ENCODE measurements at regions not wholly inside any gene's neighbourhood (a gene's known extent, or its start where the extent isn't known, plus 50 kb on each side); places are given as distances from the start of the nearest gene placed in this dataset.

GRCh38 chr11:101362643-101363042 lies 221.2 kb downstream of the TRPC6 start:
- no peak for DNase-seq (ENCODE audit: low spot score)
- intact Hi-C loops (cut with DNase I): no loop called here
- no peaks in the 10 kb centered on the region for H3K27me3 ChIP-seq (replicated peaks; ENCODE audit: insufficient read depth)
- WGBS: 67% methylated on average over 3 of the region's 3 CpGs
- H3K36me3 ChIP-seq: no peaks in the 10 kb centered on the region
- no peaks in the 10 kb centered on the region for H3K4me1 ChIP-seq (replicated peaks)
- TF ChIP-seq POLR2AphosphoS5 (IDR thresholded peaks at IDR 0.05) (no peak), CTCF (IDR thresholded peaks at IDR 0.05) (no peak), POLR2A (IDR thresholded peaks at IDR 0.05) (no peak)
- H3K27ac ChIP-seq: no peak overlapping the region
- no peaks in the 10 kb centered on the region for H3K9me3 ChIP-seq
- H3K4me3 ChIP-seq: no peak overlapping the region

GRCh38 chr11:101357771-101358170 lies 226.0 kb downstream of the TRPC6 start:
- H3K27me3 ChIP-seq (replicated peaks; ENCODE audit: insufficient read depth): no peaks in the 10 kb centered on the region
- 38% methylated on average over 1 of the region's 1 CpG for WGBS
- H3K9me3 ChIP-seq: no peaks in the 10 kb centered on the region
- no peak overlapping the region for H3K4me3 ChIP-seq
- H3K36me3 ChIP-seq: no peaks in the 10 kb centered on the region
- intact Hi-C loops (cut with DNase I): no loop called here
- no peak overlapping the region for H3K27ac ChIP-seq
- TF ChIP-seq CTCF (IDR thresholded peaks at IDR 0.05): no peak
- TF ChIP-seq POLR2A (IDR thresholded peaks at IDR 0.05): no peak
- TF ChIP-seq POLR2AphosphoS5 (IDR thresholded peaks at IDR 0.05): no peak
- DNase-seq (ENCODE audit: low spot score): no peak
- no peaks in the 10 kb centered on the region for H3K4me1 ChIP-seq (replicated peaks)

GRCh38 chr11:101354801-101355200 lies 225.2 kb upstream of the PGR start:
- TF ChIP-seq POLR2A (IDR thresholded peaks at IDR 0.05) (no peak), POLR2AphosphoS5 (IDR thresholded peaks at IDR 0.05) (no peak), CTCF (IDR thresholded peaks at IDR 0.05) (no peak)
- intact Hi-C loops (cut with DNase I): no loop called here
- H3K27me3 ChIP-seq (replicated peaks; ENCODE audit: insufficient read depth): no peaks in the 10 kb centered on the region
- no peak overlapping the region for H3K4me3 ChIP-seq
- WGBS: 48% methylated on average over 4 of the region's 4 CpGs
- H3K9me3 ChIP-seq: no peaks in the 10 kb centered on the region
- H3K4me1 ChIP-seq (replicated peaks): no peaks in the 10 kb centered on the region
- H3K27ac ChIP-seq: no peak overlapping the region
- H3K36me3 ChIP-seq: no peaks in the 10 kb centered on the region
- DNase-seq (ENCODE audit: low spot score): no peak

- Histone ChIP-seq H3K36me3 (no peaks in the 10 kb centered on the region), H3K4me1 (replicated peaks) (no peaks in the 10 kb centered on the region), H3K27me3 (replicated peaks; ENCODE audit: insufficient read depth) (no peaks in the 10 kb centered on the region), H3K9me3 (no peaks in the 10 kb centered on the region), H3K27ac (no peak overlapping the region), H3K4me3 (no peak overlapping the region)
- TF ChIP-seq CTCF (IDR thresholded peaks at IDR 0.05) (no peak), POLR2AphosphoS5 (IDR thresholded peaks at IDR 0.05) (no peak), POLR2A (IDR thresholded peaks at IDR 0.05) (no peak)
- WGBS: 18% methylated on average over 3 of the region's 3 CpGs
- intact Hi-C loops (cut with DNase I): no loop called here
- no peak for DNase-seq (ENCODE audit: low spot score)
These were observed 219.2 kb upstream of the PGR start for GRCh38 chr11:101348786-101349185.

DNA sequence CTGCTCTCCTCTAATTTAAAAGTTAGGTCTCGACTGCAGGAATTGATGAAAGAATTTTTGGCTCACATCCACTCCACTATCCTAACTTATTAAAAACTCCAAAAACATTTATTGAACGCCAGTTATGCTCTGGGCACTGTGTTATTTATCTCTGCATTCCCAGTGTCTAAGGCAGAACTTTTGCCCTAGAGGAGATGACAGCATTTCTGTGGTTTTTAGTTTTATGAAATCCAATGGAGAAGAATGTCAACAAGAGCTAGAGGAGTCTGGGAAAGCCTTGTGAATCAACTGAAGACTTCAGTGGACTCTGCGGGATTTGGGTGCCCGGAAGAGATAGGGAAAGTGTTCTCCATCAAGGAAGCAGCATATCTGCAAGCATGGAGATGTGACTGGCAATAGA lies 217.0 kb upstream of the PGR start:
- Histone ChIP-seq H3K4me3 (no peak overlapping the region), H3K27me3 (replicated peaks; ENCODE audit: insufficient read depth) (no peaks in the 10 kb centered on the region), H3K4me1 (replicated peaks) (no peaks in the 10 kb centered on the region), H3K27ac (no peak overlapping the region), H3K36me3 (no peaks in the 10 kb centered on the region), H3K9me3 (no peaks in the 10 kb centered on the region)
- DNase-seq (ENCODE audit: low spot score): no peak
- intact Hi-C loops (cut with DNase I): no loop called here
- TF ChIP-seq CTCF (IDR thresholded peaks at IDR 0.05) (no peak), POLR2AphosphoS5 (IDR thresholded peaks at IDR 0.05) (no peak)
- 50% methylated on average over 4 of the region's 4 CpGs for WGBS

Measured in prostate gland (tissue), 2 donors.